ENCODE measurements at regions not wholly inside any gene's neighbourhood (a gene's known extent, or its start where the extent isn't known, plus 50 kb on each side); places are given as distances from the start of the nearest gene placed in this dataset.
"Not testable (repeated sequence)": the region's sequence is repeated elsewhere in the genome, so short reads cannot be mapped to it uniquely, and the experiment has no call there.

DNA sequence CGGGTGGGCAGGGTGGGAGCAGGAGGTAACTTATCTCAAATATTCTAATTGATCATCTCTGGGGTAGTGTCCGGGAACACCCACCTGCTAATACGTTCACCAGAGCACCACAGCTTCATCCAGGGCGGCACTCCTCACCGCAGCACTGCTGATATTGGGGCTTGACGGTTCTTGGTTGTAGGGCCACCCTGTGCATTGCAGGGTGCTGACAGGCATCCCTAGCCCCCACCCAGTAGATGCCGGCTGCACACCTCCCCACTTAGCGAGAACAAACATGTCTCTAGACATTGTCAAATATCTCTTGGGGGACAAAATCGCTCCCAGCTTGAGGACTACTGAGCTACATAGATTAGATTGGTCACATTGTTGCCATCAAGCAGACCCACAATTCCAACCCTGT lies 73.9 kb upstream of the WASF3 start:
- FAIRE-seq (no peak), DNase-seq (ENCODE audit: low spot score) (no peak)

DNA sequence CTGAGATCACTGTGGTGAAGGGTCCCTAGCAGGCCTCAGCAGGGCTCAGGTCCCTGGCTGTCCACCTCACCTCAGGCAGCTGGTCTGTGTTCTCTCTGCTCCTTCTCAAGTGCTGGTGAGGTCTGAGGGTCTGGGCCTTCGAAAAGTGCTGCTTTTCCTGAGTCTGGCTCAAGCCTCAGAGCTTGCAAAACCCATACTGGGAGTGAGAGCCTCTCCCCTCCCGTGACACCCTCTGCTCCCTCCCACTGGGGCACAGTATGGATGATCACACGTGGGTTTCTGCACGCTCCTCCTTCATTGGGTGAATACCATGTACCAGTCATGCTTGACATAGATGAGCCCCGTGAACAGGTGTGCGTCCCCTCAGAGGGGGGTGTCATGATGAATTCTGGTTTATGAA lies 73.3 kb upstream of the WASF3 start:
- DNase-seq (ENCODE audit: low spot score), result no peak
- FAIRE-seq, result no peak

DNA sequence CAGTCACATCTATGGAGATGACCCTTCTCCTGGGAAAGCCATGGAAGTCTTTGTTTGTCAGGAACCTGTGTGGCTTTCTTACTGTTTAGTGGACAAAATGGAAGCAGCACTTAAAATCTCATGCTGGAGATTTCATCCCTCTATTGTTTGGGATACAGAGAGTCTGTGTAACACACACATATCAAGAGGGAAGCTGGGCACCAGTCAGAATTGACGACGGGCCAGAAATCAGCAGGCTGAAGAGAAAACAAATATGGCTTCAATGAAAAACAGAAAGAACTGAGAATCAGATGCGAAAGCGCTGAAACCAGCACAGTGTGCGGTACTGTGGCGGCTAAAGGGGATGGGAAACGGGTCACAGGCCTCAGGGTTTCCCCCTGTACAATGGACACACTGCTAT lies 72.2 kb upstream of the WASF3 start:
- DNase-seq (ENCODE audit: low spot score) (no peak), FAIRE-seq (no peak)

DNA sequence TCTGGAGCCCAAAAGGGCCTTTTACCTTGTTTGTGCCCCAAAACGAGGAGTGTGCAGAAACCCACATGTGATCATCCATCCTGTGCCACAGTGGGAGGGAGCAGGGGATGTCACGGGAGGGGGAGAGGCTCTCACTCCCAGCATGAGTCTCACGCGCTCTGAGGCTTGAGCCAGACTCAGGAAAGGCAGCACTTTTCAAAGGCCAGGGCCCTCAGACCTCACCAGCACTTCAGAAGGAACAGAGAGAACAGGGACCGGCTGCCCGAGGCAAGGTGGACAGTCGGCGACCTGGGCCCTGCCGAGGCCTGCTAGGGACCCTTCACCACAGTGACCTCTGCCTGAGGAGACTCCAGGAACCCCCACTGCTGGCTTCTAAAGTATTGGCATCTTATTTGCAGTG lies 71.7 kb upstream of the WASF3 start:
- DNase-seq (ENCODE audit: low spot score) (no peak), FAIRE-seq (no peak)

DNA sequence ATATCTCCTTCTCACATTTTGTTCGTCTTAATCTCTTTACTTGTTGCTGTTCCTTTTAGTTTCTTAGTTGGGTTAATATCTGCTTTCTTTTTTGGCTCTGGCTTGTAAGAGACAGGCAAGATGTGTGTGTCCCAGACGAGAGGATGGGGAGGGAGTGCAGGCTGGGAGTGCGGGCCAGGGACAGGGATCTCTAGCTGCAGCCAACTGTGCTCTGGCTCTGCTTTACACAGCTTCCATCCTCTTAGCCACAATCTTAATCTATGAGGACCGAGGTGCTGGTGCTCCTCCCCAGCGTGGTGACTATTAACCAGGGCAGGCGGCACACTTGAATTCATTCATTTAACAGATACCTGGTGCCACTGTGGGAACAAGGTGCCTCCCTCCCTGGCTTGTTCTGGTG lies 70.9 kb upstream of the WASF3 start:
- FAIRE-seq (no peak), DNase-seq (ENCODE audit: low spot score) (no peak)

DNA sequence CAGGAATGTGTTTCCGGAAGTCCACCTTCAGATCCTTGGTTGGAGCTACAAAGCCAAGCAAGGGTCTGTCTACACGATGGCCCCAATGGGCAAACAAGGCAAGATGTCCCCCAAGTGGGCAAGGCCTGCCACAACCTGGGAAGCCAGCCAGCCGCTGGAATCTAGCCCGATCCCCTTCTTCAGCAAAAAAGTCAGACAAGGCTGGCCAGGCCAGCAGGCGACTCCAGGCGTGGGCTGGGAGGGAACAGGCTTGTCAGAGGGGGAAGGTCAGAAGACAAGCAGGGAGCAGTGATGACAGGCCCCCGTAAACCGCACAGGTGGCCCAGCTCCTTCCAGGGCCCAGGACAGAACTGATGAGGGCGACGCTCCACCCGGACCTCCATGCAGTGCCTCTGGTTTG lies 69.7 kb upstream of the WASF3 start:
- FAIRE-seq (no peak), DNase-seq (ENCODE audit: low spot score) (no peak)

DNA sequence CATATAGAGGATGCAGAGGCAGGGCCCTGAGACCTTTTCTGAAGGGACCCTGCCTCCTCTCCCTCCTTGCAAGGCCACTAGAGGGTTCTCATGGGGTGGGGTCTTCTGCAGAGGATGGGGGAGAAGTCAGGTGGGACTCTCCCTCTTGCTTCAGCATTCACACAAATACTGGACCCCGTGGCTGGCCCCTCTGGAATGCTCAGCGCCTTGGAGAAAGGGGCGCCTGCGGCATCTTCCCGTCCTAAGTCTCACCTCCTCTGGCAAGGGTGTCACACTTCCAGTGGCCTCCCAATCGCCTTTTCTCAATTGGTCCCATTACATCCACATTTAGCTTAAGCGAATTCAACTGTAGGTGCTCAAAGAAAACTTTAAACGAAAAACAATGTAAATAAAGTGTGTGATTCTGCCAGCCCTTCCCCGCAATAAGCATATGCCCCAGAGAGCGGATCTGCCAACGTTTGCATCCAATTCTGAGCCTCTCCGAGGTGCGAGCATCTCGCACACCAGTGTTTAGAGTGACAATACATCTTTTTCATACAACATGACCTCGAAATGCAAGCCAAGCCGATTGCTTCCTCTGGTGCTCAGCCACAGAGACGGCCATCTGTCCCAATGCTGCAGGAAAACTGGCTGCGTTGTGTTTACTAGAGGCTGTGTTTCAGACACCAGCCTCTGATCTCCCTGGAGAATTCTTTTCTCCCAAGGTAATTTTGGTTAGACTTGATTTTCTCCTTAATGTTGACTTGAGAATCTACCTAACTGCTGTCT lies 69.1 kb upstream of the WASF3 start:
- DNase-seq (ENCODE audit: low spot score), result no peak
- FAIRE-seq, result no peak

DNA sequence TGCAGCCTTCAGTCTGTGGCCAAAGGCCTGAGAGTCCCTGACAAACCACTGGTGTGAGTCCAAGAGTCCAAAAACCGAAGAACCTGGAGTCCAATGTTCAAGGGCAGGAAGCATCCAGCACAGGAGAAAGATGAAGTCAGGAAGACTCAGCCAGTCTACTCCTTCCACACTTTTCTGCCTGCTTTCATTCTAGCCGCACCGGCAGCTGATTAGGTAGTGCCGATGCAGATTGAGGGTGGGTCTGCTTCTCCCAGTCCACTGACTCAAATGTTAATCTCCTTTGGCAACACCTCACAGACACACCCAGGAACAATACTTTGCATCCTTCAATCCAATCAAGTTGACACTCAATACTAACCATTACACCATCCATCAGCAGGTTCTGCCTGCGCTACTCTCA lies 65.2 kb upstream of the WASF3 start:
- not testable (repeated sequence) for DNase-seq (ENCODE audit: low spot score); FAIRE-seq

DNA sequence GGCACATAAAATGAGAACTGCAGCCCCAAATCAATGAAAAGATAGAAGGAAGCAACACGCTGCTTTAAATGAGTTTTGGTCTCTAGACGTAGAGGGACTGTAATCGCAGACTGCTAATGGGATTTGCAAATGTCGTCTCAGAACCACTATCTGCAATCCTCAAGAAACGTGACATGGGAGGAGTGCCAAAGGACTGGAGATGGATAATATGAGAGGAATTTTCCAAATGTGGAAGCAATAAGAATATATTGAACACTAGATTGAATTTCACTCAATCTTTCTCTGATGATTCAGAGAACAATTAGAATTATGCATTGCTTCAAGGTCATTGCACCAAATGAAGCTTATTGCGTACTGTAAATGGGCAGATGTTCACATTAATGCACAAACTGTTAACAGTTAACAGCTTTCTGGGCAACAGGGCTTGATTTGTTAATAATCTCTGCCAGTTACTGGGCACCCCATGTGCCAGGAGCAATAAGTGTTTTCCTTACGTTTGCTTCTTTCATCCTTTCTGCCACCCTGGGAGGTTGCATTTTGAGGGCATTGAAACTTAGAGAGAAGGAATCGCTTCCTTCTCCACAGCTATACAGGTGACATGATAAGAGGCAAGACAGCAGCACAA lies 62.8 kb upstream of the WASF3 start:
- FAIRE-seq, result no peak

DNA sequence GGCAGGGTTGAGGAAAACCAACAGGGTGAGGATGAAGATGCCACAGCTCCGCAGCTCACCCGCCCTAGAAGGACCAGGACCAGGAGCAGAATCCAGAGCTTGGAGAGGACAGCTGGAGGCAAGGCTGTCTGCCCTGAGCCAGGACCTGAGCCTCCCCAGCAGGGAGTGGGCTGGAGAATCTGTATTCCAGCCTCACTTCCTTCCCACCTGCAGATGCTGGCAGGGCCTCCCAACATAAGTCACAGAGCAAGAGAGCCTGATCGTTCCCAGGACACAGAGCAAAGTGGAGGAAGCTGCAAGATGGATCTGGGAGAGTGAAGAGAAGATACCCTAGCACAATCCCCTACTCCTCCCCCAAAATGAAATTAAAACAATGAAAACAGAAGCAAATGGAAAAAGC lies 61.7 kb upstream of the WASF3 start:
- no peak for DNase-seq (ENCODE audit: low spot score)
- no peak for FAIRE-seq

More for the DNA sequence above, 62.8 kb upstream of the WASF3 start:
- no peak for DNase-seq (ENCODE audit: low spot score)

DNA sequence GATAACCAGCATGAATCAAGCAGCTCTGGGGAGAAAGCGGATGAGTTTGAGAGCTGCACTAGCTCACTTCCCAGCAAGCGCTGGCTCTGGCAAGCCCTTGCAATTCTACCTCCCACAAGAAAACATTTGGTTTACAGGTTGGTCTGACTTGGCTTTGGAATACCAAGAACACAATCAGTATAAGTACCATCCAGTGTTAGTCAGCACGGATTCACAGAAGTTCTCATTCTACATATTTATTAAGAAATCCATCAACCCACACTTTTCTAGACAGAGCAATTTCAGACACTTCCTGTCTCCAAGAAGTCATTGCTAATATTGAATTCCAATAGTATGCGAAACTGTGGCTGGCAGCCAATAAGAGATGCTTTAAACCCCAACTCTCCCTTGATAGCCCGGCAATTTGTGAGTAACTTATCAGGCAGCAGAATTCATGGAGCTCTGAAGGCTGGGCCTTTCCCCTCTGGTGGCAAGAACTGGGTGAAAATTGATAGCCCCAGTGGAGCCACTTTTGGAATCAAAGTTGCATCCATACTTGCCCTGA lies 59.4 kb upstream of the WASF3 start:
- no peak for DNase-seq (ENCODE audit: low spot score)
- FAIRE-seq, result no peak

DNA sequence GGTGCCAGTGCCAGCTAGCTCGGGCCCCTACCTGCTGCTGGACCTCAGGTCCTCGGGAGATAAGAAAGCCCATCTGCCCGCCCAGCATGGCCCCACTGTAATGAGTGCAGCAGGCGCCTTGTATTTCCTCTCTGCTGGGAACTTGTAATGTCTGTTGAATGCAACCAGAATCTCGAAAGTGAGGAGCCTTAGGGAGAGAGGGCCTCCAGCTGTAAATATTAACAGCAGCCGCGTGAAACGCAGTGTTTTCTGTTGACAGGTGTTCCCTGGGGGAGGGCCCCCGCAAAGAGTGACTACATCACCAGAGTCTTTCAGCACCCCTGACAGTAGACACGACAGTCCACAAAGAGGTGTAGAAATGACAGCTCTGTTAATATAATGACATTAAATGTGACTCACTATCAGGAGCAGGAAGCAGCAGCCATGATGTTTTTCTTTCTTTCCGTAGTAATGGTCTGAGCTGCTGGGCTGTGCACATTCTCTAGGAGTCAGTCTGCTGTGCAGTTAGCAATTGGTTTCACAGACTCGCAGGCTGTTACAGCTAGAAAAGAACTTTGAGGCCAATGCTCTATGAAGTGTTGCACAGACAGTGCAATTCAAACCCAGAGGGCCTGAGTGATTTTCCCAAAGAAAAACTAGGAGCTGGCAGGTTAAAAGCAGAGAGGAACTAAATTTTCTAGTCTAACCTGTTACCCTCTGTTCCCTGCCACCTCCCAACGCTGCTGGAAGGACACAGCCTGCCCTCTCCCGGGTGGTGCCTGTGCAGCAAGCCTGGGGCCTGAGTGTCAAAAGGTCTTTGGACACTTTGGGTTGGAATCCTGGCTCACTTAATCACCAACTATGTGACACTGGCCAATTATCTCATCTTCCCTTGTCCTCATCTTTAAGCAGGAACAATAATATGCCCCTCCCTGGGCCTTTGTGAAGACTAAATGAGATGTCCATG lies 58.6 kb upstream of the WASF3 start:
- FAIRE-seq (no peak), DNase-seq (ENCODE audit: low spot score) (no peak)

DNA sequence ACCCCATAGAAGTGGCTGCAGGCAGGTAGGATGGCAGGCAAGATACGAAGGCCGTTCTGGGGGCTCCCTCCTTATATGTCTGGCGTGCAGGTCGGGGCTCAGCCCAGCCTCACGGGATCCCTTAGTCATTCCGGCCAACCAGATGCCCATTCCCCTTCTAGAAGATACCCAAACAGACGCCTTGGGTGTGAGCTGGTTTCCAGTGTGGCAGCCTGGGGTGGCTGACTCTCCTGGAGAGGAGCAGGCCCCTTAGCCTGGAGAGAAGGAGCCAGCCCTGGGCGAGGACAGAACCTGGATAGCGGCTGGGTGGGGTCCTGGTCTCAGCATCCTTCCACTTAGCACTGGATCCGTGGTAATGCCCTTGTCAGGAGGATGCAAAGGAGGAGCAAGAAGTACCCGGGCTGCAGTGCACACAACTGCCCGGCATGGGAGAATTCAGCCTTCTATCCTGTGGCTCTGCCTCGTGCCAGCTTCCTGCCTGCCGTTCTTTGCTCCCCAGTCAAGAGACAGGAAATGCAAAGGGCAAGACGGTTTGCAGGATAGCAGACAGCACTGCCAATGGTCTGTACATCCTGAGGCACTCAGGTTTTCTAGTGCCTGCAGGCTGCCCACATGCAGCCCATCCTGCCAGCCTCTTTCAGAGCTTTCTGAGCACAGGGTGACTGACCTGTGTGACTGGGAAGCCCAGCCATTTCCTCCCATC lies 56.7 kb upstream of the WASF3 start:
- no peak for DNase-seq (ENCODE audit: low spot score)
- FAIRE-seq, result no peak

DNA sequence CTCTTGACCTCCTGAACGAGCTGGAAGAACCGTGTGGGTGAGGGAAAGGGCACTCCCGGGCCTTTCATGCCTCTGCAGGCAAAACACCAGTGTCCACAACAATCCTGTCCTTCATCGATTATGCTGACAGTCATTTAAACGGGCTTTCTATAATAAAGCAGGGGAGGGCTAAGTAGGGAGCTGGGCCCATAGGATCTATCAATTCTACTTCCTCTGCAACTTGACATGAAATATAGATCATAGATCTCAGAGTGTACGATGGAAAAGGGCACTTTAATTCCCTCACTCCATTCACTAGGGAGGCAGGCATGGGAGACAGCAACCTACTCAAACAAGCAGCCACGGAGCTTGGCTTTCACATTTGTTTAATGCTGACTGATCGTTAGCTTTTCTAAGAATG lies 55.8 kb upstream of the WASF3 start:
- DNase-seq (ENCODE audit: low spot score) (no peak), FAIRE-seq (no peak)

DNA sequence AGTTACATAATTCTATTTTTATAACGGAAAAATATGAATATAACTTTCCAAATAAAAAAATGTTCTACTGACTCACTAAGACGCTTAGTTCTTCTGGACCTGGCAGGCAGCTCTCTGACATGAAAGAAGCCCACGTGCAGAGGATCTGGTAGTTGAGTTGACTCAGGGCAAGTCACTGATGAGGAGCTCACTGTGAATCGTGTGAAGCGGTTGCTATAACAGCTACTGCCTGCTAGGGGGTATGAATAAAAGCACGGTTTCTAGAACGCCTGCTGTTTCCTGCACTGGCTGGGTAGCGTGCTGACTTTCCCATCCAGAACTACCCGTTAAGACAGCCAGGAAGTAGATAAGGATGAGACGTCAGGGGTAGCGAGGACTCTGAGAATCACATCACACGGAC lies 54.7 kb upstream of the WASF3 start:
- DNase-seq (ENCODE audit: low spot score) (no peak), FAIRE-seq (no peak)

DNA sequence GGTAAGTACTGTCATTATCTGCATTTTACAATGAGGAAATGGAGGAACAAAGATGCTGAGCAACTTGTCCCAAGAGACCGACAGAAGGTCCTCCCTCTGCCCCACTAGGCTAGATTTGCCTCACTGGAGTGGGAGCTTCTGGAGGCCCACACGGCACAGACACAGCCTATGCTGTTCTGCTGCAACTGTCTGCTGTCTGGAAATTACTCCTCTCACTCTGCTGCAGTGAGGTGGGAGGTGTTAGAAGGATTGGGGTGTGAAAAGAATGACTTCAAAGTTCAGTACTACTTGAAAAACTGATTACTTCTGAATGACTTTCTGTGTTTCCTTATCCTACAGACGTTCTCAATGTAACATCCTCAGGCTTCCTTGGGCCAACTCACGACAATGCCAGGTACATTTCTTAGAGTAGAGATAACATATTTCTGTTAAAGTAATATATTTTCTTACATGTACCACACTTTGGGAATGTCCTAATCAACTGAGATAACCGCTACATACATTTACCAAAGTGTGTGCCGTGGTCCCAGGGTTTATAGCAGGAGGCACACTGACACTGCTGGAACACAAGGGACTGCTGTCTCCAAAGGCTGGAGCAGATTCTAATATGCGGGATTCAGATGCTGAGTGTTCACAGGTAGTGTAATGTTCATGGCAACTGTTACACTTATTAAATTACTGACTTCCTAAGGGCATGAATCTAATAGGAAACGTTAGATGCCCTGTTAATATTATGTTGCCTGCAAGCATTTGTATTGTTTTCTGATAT lies 53.5 kb upstream of the WASF3 start:
- no peak for FAIRE-seq

More for the DNA sequence above, 53.5 kb upstream of the WASF3 start:
- no peak for DNase-seq (ENCODE audit: low spot score)
